GM21717 (cell line): ENCODE measurements at regions not wholly inside any gene's neighbourhood (a gene's known extent, or its start where the extent isn't known, plus 50 kb on each side); places are given as distances from the start of the nearest gene placed in this dataset.
"Not testable (repeated sequence)": the region's sequence is repeated elsewhere in the genome, so short reads cannot be mapped to it uniquely, and the experiment has no call there.

Source experiments
- ATAC-seq: cut with Tn5 transposase; IDR thresholded peaks from one replicate; pipeline ENCODE4 v1.9.1; 2021; ENCODE audit warnings: mild to moderate bottlenecking, moderate library complexity; ENCODE audit not compliant: unreplicated experiment

DNA sequence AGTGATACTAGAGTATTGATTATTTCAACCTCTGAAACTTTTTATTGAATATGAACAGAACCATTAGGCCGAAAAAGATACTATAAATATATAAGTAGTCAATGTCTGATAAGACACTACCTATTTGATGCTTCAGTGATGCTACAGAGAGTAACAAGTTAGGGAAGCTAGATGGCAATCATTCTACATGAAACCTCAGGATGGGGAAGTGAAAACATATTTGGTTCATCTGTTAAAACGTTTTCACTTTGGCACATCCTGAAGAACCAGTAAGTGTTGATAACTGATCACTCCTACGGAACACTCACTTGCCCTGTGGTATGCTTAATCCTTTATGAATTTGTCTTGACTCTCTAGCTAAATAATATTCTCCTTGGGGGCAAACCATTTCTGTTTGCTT, 1064.9 kb downstream of the NXPH1 start:
- peak; percentile 62 for ATAC-seq

DNA sequence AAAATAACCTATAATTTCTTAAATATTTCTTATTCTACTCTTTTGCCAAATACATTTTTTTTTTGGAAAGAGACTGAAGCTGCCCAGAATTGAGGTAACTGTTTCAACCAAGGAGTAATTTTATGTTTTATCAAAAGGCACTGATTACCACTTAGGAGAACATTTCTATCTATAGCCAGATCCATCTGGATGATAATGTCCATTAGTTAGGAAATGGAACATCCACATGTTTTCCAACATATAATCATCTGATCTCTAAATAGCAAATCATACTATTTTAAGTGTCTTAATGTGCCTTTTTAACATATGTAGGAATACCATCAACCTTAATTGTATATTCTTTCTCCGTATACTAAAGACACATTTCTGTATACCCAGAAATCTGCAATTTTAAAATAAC, 1068.9 kb downstream of the NXPH1 start:
- ATAC-seq = no peak

DNA sequence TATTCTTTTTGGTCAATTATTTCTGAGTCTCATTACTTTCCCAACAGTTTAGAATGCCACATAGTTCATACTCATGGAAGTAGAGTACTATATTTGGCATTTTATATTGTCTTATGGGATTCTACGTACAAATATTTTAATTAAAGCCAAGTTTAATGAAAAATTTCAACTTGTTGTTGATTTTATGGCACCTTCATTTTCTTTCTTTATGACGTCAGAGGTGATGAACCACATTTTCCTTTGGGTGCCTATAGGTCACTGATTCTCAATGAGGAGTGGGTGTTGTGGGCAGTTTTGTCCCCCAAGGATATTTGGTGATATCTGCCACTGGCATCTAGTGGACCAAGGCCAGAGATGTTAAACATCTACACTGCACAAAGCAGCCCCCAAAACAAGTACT, 1071.3 kb downstream of the NXPH1 start:
- ATAC-seq = no peak

GRCh38 chr7:9505516-9505915, 1072.1 kb downstream of the NXPH1 start:
- no peak for ATAC-seq

DNA sequence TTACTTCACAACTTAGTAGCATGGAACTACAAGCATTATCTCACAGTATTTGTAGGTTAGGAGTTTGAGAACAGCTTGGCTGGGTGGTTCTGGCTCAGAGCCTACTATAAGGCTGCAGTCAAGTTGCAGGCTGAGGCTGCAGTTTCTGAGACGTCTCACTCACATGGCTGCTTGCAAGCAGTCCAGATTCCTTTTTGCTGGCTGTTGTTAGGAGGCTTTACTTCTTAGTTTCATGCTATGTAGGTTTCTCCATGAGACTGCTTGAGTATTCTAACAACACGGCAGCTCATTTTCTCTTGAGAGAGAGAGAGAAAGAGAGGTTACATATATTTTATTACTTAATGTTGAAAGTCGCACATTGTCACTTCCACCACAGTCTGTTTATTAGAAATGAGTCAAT, 1073.9 kb downstream of the NXPH1 start:
- no peak for ATAC-seq

GRCh38 chr7:9516662-9517061, 1083.3 kb downstream of the NXPH1 start:
- no peak for ATAC-seq

GRCh38 chr7:9523579-9523978, 1090.2 kb downstream of the NXPH1 start:
- ATAC-seq = no peak

DNA sequence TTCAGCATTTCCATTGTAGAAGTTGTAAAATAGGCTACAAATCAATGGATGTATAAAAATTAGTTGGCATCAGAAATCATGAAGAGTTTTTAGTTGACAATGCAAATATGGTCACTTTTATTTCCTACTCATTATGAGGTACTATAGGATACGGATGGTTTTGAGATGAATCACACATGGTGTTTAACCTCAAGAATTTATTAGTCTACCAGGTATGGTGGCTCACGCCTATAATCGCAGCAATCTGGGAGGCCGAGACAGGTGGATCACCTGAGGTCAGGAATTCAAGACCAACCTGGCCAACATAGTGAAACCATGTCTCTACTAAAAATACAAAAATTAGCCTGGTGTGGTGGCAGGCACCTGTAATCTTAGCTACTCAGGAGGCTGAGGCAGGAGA, 1119.0 kb downstream of the NXPH1 start:
- ATAC-seq = not testable (repeated sequence)

DNA sequence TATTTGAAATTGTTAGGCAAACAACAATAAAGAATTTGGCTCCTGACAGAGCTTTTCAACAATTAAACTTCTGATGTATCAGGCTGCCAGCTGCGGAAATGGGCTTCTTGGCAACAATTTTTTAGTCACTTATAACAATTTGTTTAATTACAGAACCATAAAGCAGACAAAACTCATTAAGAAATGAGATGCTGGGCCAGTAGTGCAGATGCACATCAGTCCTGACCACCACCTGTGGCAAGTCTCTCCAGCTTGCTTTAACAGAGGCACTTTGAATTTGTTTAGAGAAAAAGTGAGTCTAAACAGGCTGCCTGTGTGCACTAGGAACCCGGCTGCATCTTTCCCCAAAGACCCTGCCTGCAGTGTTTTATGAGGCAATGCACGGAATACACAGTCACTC, 1124.4 kb downstream of the NXPH1 start:
- ATAC-seq = no peak

- ATAC-seq = no peak
Measured at GRCh38 chr7:9575716-9576115, 1142.3 kb downstream of the NXPH1 start.

- ATAC-seq = no peak
Measured at GRCh38 chr7:9582824-9583223, 1149.4 kb downstream of the NXPH1 start.

GRCh38 chr7:9598411-9598810, 1165.0 kb downstream of the NXPH1 start:
- no peak for ATAC-seq

GRCh38 chr7:9600974-9601373, 1167.6 kb downstream of the NXPH1 start:
- no peak for ATAC-seq

DNA sequence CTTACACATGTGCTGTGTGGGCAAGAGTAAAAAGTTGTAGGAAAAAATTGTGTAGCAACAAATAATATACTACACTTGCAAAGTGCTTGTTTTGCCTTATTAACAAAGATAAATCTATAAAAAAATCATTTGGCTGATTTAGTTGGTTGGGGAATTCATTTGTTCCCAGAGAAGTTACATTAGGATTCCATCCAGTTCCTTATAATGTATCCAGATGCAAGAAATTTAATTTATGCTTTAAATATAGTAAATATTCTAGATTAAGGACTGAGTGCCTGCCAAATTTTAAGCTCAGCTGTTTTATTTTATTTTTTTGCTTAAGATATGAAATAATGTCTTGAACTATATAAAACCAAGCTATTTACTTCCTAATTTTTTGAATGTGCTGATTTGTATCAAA, 1169.9 kb downstream of the NXPH1 start:
- no peak for ATAC-seq

GRCh38 chr7:9608560-9608959, 1175.2 kb downstream of the NXPH1 start:
- ATAC-seq = no peak

- not testable (repeated sequence) for ATAC-seq
Measured at GRCh38 chr7:9620899-9621298, 1187.5 kb downstream of the NXPH1 start.

DNA sequence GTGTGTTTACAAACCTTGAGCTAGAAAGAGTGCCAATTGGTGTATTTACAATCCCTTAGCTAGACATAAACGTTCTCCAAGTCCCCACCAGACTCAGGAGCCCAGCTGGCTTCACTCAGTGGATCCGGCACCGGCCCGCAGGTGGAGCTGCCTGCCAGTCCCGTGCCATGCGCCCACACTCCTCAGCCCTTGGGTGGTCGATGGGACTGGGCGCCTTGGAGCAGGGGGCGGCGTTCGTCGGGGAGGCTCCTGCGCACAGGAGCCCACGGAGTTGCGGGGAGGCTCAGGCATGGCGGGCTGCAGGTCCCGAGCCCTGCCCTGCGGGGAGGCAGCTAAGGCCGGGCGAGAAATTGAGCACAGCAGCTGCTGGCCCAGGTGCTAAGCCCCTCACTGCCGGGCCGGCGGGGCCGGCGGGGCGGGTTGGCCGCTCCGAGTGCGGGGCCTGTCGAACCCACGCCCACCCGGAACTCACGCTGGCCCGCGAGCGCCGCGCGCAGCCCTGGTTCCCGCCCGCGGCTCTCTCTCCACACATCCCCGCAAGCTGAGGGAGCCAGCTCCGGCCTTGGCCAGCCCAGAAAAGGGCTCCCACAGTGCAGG, 1188.0 kb downstream of the NXPH1 start:
- not testable (repeated sequence) for ATAC-seq

- ATAC-seq = no peak
Measured at GRCh38 chr7:9621927-9622326, 1188.5 kb downstream of the NXPH1 start.

DNA sequence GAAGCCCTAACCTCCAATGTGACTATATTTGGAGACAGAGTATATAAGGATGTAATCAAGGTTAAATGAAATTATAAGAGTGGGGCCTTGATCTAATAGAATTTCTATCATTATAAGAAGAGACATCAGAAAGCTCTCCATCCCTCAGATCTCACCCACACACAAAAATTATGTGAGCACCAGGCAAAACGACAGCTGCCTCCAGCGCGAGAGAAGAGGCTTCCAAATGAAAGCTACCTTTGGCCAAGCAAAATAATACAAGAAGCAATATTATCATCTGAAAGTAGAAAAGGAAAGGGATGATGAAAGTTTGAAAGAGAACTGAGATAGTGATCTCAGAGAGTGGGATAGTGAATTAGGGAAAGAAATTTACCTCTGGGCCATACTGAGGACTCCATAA, 1192.5 kb downstream of the NXPH1 start:
- no peak for ATAC-seq

GRCh38 chr7:9645756-9646155, 1212.3 kb downstream of the NXPH1 start:
- ATAC-seq = no peak

DNA sequence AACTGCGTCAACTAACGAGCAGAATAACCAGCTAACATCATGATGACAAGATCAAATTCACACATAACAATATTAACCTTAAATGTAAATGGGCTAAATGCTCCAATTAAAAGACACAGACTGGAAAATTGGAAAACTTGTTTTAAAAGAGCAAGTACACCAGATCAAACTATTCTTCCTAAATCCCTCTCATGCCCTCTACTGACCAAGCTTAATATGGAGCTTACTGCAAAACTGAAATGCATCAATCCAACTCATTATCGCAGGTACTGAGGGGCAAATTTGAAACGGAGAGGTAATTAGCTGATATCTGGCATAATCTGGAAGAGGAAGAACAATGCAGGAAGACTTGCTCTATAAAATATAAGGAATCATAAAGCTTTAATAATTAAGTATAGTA, 1223.8 kb downstream of the NXPH1 start:
- ATAC-seq = no peak

GRCh38 chr7:9671979-9672917, 1238.8 kb downstream of the NXPH1 start:
- ATAC-seq = no peak
